ENCODE measurements at regions not wholly inside any gene's neighbourhood (a gene's known extent, or its start where the extent isn't known, plus 50 kb on each side); places are given as distances from the start of the nearest gene placed in this dataset.
"Not testable (repeated sequence)": the region's sequence is repeated elsewhere in the genome, so short reads cannot be mapped to it uniquely, and the experiment has no call there.

GRCh38 chr1:228868731-228869024, 133.4 kb downstream of the RHOU start:
- no peak for DNase-seq (ENCODE audit: low read depth)

DNA sequence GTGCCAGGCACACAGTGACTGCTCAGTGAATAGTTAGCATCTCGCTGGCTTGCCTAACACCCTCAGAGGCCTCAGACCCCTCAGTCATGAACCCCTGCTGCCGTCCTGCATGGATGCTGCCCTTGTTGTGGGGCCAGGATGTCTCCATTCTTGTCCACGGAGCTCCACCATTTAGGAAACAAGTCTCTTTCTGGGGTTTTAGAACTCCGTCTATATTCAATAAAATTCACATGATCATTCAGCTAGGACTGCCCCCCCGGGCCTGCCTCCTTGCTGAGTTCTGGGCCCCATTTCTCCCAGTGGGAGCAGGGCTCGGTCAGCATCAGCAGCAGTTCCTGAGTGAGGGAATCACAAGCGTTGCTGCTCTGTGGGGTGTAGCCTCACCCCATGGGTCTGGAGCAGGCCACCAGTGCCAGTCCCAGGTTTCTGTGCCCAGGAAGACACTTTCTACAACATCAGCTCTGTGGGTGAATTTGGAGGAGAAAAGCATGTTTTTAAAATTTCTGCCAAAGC, 134.1 kb downstream of the RHOU start:
- no peak for DNase-seq (ENCODE audit: low read depth)

- DNase-seq (ENCODE audit: low read depth), result no peak
Measured at GRCh38 chr1:228870041-228870713, 134.9 kb downstream of the RHOU start.

GRCh38 chr1:228871314-228872061, 136.2 kb downstream of the RHOU start:
- DNase-seq (ENCODE audit: low read depth), result no peak

DNA sequence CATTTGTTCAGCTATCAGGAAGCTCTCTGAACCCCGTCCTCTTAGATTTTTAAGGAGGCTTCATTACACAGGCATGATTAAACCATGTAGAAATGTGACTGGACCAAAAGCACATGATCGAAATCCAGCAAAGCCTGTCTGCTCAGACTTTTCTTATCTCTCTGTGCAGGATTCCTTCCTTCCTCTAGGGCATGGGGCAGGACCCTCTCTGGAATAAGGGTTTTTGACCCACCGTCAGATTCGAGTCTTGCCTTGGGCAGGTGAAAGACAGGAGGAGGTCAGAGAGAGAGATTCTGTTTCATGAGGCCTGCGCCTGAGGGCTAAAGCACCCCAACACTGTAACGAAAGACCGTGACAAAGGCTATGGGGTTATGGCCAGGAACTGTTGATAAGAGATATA, 136.8 kb downstream of the RHOU start:
- DNase-seq (ENCODE audit: low read depth), result no peak

GRCh38 chr1:228873709-228874108, 138.4 kb downstream of the RHOU start:
- DNase-seq (ENCODE audit: low read depth), result no peak

- no peak for DNase-seq (ENCODE audit: low read depth)
Measured at GRCh38 chr1:228875741-228876140, 140.5 kb downstream of the RHOU start.

- no peak for DNase-seq (ENCODE audit: low read depth)
Measured at GRCh38 chr1:228876187-228876586, 140.9 kb downstream of the RHOU start.

DNA sequence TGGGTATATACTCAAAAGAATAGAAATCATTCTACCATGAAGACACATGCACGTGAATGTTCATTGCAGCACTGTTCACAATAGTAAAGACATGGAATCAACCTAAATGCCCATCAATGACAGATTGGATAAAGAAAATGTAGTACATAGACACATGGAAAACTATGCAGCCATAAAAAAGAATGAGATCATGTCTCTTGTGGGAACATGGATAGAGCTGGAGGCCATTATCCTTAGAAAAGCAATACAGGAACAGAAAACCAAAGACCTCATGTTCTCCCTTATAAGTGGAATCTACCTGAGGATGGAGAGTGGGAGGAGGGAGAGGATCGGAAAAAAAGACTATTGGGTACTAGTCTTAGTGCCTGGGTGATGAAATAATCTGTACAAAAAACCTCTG, 143.9 kb downstream of the RHOU start:
- no peak for DNase-seq (ENCODE audit: low read depth)

DNA sequence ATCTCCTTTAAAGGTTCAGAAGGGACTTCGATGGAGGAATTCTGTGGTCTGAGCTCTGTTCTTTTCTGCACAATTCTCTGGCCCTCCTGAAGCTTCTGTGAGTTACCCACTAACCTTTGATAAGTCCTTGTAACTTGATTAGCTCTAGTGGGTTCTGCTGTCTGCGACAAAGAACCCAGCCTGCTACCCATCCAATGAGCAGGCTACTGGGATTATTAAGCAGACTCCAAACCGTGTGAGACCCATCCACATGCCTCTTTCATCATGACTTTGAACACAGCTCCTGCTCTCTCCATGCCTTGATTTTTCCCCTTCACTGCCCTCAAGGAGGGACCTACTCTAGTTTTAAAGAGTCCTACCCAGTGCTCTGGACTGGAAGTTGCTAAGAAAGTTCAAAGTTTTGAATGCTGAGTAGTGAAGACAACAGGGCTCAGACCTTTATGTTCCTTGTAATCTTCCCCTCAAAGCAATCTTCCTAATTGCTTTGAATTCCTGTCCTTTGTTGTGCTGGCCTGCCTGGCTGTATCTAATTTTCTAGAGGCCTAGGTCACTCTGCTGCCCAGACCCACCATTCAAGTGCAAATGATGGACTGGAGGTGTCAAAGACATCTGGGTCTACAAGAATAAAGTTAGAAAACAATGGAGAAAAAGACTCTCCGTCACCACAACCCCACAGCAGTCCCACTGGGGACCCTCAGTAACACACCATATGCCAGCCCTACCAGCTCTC, 146.9 kb downstream of the RHOU start:
- no peak for DNase-seq (ENCODE audit: low read depth)

DNA sequence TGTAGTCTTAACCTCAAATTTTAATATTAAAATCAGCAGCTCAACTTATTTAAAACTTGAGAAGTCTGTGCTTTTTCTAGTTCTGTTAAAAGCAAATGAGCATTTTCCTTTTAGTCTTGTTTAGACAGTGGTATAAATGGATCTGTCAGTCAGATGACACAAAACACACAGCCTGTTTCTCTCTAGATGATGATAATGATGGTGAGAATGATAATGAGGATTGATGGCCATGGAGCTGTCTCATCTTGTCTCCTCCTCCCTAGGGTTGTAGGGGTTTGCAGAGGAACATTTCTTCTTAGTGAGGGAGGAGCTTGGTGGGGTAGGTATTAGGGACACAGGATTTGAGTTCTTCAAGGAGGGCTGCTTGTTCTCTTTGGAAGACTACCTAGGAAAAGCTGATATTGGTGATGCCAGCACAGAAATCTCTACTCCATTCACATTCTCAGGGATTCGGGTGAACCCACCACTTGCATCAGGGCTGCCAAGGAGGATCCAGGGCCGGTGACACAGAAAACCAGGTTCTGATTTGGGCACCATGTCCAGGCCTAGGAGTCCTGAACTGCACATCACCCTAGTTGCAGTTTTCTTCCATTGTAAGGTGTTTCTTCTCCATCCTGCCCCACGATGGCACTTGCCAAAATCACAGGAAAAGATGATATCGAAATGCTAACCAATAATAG, 147.6 kb downstream of the RHOU start:
- no peak for DNase-seq (ENCODE audit: low read depth)

DNA sequence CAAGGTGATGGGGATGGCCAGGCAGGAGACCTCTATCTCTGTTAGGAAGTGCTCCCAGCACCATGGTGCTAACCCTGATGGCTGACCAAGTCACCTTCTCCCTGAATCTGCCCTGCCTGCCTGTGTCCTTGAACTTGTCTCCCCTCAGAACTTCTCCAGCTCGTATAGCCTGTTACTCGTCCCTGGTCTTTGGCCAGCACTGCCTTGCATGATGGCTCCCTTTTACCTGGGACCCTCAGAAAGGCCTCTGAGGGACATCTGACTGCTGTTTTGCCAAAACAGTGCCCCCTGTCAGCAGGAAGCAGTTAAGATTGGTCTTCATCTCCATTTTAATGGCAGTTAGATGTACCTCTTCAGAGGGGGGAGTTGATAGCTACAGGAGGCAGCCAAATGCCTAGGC, 148.3 kb downstream of the RHOU start:
- DNase-seq (ENCODE audit: low read depth), result no peak

- no peak for DNase-seq (ENCODE audit: low read depth)
Measured at GRCh38 chr1:228884196-228884595, 148.9 kb downstream of the RHOU start.

DNA sequence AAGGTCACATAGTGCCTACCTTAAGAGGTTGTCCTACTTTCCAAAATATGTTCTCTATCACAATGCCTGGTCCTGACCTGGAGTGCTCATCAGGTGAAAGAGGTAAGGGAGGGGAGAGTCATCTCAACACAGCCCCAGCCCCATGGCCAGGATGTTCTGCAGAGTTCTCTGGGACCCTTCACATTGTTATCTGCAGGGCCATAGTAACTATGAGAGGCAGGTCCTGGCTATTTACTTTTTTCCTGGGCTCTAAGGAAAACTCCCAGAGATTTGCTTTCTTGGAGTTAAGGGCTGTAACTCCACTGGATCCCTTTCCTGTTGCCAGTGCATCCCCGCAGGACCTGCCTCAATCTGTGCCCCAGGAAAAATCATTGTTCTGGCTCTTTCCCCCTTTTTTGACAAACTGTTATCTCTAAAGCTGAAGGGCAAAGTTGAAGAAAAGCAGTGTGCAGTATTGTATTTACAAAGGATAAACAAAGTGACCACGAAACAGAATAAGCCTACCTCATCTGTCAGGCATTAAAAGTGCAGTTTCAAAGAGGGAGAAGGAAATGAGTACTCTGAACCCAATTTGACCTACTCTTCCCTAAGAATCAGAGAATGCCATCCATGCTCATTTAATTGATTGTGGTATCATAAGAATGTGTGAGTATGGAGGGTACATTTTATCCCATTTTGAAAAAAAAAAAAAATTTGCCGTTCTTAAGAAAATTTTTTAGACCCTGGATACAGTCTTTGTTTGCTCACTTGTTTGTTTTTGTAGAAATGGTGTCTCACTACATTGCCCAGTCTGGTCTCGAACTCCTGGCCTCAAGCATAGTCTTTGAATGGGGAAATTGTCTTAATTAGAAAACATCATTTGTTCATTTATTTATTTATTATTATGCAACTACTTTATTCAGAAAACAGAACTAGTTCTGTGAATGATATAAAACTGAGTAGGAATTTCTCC, 149.6 kb downstream of the RHOU start:
- no peak for DNase-seq (ENCODE audit: low read depth)

- no peak for DNase-seq (ENCODE audit: low read depth)
Measured at GRCh38 chr1:228885845-228886244, 150.6 kb downstream of the RHOU start.

- DNase-seq (ENCODE audit: low read depth), result no peak
Measured at GRCh38 chr1:228887101-228887500, 151.8 kb downstream of the RHOU start.

DNA sequence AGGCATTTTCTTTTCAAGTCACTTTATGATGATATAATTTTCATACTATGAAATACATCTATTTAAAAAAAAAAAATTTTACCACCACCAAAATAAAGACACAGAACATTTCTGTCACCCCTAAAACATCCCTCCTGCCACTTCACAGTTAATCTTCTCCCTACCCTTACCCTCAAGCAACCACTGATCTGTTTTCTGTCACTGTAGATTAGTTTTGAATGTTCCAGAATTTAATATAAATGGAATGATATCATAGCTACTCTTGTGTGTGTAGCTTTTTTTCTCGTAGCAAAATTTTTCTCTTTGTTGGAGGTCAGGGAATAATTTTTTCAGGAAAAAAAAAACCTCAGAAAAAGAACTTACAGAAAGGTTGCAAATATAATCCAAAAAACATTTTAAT, 152.7 kb downstream of the RHOU start:
- no peak for DNase-seq (ENCODE audit: low read depth)

- DNase-seq (ENCODE audit: low read depth), result no peak
Measured at GRCh38 chr1:228889289-228889688, 154.0 kb downstream of the RHOU start.

DNA sequence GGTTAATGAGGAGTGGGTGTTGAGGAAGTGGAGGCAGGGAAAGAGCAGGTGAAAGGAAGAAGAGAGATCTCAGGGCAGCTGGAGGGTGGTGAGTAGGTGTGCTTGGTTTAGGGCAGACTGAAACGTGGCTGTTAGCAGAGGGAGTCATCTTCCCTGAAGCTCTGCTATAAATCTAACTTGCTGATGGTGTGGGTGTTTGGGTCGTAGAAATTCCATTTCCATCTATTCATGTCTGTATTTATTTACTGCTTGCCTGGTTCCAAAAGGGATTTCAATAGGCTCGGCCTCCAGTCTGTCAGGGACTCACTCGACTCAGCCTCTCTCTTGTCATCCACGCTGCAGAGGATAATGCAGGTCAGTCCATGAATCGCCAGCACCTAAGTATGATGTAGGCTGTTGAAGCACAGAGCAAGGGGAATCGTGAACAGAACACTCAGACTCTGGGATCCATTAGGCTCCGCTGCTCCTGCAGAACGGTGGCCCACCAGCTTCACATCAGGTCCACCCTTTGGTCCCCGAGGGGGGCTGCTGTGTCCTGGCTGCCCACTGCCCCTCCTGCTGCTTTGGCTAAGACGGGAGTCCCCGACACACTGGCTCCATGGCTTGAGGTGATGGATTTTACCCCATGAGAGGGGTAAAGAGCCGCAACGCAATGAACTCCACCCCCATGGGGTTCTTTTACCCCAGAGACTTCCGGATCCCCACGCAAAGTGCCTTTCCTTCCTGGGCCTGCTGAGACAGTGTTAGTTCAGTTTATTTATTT, 156.2 kb downstream of the RHOU start:
- no peak for DNase-seq (ENCODE audit: low read depth)

GRCh38 chr1:228892200-228892599, 156.9 kb downstream of the RHOU start:
- DNase-seq (ENCODE audit: low read depth), result not testable (repeated sequence)
